NCI-H1930 (cell line): ENCODE measurements at regions not wholly inside any gene's neighbourhood (a gene's known extent, or its start where the extent isn't known, plus 50 kb on each side); places are given as distances from the start of the nearest gene placed in this dataset.

Experiments used
- DNase-seq, 2 experiments: peaks; one replicate each; lab custom pipeline; 2025; lab: John Stamatoyannopoulos, UW

DNA sequence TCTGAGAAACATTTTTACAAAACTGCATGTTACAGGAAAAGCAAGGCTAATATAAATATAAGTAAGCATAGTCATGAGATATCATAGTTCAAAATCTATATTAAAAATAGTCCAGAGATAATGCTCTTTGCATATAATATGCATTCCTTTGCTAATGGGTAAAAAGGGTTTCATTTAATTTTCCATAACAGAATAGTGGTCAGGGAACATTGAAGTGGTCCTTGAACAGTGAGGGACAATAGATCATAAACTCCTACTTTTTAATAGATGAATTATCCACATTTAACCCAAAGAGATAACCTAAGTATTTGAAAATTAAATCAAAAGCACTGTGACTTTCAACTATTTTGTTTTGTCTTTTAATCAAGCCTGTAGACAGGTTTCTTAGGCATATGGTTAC is 243.1 kb upstream of the ADGRB3 start:
- no peak for DNase-seq

DNA sequence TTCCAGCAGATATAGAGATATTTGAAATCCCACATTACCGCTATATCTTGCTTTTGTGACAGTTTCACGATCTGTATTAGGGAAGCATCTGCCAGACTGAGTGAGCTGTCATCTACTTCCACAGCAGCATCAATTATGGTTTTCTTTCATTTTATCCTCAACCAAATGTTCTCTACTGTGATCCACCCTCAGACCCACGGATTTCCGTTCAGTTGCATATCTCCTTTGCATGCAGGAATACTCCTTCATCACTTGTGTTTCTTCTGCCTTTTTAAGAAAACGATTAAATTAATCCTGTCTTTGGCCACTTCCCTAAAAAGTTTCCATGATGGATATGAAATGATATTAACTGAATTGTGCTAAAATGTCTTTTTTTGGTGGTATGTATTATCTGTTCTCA is 262.1 kb upstream of the ADGRB3 start:
- DNase-seq: no peak

DNA sequence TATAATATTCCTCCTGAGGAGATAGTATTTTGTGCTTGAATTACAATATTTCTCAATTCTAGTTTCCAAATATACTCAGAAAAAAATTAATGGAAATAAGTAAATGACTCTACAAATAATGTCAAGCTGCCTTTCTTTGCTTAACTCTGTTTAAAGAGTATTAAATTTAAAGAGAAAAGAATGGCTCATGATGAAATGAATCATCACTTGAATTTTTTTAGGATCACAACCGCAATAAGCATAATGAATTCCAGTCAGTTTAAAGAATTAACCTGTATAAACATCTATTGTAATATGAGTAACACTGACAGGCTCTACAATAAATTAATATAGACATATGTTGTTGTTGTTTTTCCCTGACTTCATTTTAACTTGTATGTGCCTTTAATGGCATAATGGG is 266.2 kb upstream of the ADGRB3 start:
- DNase-seq: no peak

DNA sequence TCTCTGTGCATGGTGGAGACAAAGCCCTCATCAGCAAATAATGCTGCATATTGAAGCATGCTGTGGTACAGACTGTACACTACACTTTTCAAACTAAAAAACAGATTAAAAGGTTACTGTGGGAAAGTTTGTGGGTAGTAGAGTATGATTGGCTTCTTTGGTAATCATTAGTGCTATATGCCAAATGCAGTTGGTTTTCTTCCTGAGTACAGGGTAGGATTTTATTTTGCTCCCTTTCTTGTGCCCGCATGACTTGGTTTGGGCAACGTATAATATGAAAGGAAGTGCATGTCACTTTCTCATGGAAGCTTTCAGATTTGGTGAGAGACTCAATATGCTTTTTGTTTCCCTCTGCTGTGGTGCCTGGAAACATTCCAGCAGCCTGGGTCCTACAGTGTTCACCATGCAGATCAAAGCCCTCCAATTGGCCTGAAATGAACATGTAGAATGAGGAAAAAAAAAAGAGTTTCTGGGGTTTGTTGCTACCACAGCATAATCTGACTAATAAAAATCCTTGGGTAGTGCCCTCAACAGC is 270.7 kb upstream of the ADGRB3 start:
- DNase-seq: no peak

DNA sequence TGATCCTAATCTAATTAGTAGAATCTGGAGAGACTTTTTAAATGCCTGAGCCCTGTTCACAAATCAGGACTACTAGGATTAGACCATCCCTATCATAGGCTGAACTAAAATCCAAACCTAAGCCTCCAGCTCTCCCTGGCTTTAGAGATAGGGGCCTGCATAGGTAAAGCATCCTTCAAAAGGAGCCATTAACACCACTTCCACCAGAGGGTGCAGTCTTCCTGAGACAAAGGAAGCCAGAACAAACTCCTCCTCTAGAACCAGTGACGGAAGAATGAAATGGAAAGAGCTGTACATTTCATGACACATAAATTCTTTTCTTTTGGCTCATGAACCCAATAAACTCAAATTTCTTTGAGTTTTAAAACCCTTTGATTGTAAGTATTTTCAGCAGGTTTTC is 291.2 kb upstream of the ADGRB3 start:
- DNase-seq: peak; percentile 16 to 48

- DNase-seq: no peak
These were observed 292.8 kb upstream of the ADGRB3 start for GRCh38 chr6:68342286-68342685.

DNA sequence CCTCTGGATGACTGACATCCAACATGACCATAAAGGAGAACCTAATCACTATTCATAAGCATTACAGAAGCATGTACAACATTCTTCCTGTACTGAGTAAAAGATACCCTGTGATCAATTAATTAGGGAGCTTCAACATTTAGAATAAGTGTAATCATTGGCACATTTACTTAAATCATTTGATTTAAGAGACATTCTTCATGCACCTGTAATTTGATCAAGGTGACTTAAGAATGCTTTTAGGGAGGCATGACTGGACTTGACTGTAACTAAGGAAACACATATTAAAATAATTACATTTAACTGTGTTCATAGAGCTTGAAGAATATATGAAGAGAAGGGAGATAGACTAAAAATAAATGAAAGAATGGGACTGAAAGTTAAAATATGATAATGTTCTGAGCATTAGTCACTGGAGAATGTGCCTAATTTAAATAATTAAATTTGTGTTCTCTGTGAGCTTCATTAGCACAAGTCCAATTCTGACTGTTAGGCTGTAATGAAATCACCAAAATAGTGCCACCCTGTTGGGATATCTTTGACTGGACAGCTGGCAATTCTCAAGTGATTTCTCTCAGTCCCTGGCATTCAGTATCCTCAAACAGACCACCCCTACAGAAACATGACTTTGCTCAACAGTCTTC is 295.5 kb upstream of the ADGRB3 start:
- no peak for DNase-seq

DNA sequence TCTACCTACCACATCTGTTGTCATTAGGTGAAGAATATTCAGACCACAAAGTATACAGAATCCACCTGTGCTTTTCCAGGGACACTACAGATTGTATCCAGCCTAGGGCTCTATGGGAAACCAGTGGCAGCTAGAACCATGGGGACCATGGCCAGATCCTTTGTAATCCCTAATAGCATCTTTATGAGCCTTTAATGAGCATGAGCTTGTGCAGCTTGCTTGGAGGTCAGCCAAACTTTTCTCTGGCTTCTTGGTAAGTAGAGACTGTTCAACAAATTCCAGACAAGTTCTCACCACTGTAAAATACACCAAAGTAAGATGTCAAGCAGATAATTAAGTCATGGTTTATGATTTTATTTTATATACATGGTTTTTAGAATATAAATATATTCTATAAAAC is 301.6 kb upstream of the ADGRB3 start:
- no peak for DNase-seq

DNA sequence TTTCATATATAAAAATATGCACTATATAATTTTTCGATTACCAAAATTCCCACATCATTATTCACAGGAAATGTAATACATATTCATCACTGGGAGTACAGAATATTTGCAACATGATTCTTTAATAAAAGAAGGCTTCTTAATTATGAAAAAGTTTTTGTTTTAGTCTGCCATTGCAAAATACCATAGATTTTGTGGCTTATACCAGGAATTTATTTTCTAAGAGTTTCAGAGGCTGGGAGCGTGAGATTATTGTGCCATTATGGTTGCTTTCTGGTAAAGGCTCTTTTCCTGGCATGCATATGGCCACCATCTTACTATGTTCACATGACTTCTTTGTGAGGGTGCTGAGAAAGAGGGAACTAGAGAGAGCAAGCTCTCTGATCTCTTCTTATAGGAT is 306.9 kb upstream of the ADGRB3 start:
- DNase-seq: no peak

- DNase-seq: no peak
These were observed 308.3 kb upstream of the ADGRB3 start for GRCh38 chr6:68326762-68327161.

GRCh38 chr6:68317366-68317765 is 317.7 kb upstream of the ADGRB3 start:
- DNase-seq: no peak

- no peak for DNase-seq
These were observed 321.2 kb upstream of the ADGRB3 start for GRCh38 chr6:68313911-68314310.

GRCh38 chr6:68307301-68307700 is 327.8 kb upstream of the ADGRB3 start:
- no peak for DNase-seq

DNA sequence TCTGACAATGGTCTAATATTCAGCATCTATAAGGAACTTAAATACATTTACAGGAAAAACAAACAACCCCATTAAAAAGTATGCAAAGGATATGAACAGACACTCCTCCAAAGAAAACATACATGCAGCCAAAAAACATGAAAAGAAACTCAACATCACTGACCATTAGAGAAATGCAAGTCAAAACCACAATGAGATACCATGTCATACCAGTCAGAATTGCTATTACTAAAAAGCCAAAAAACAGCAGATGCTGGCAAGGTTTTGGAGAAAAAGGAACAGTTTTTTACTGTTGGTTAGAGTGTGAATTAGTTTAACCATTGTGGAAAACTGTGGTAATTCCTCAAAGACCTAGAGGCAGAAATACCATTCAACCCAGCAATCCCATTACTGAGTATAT is 339.0 kb upstream of the ADGRB3 start:
- no peak for DNase-seq

GRCh38 chr6:68282646-68283045 is 352.4 kb upstream of the ADGRB3 start:
- DNase-seq: no peak

DNA sequence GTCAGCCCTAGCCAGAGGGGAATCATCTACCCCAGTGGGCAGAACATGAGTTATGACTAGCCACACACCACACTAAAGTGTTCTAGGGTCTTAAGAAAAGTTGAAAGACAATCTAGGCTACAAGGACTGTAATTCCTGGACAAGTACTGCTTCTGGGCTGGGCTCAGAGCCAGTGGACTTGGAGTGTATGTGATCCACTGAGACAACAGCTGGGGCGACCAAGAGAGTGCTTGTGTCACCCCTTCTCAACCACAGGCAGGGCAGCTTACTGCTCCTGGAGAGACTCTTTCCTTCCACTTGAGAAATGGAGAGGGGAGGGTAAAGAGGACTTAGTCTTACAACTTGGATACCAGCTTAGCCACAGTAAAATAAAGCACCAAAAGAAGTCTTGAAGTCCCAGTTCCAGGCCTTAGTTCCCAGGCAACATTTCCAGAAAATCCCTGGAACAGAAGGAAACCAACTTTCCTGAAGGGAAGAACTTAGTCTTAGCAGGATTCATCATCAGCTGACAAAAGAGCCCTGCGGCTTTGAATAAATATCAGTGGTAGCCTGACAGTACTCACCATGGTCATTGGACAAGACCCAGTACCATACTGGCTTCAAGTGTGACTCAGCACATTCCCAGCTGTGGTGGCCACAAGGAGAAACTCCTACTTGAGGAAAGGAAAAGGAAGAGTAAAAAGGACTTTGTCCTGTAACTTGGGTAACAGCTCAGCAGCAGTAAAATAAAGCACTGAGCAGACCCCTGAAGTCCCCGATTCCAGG is 355.1 kb upstream of the ADGRB3 start:
- DNase-seq: no peak

DNA sequence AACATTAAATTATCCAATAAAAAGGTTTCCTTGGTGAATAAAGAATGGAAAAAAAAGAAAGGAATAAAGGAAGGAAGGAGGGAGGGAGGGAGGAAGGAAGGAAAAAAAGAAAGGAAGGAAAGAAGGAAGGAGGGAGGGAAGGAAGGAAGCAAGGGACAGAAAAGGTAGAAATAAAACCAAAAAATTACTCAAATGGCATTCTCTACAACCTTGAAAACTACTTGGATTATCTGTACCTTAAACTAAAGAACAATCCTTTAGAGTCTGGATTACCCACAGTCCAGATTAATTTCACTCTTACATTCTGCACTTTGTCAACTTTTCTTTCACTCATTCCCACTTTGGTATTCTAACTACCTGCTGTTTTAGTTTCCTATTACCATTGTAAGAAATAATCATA is 361.8 kb upstream of the ADGRB3 start:
- DNase-seq: no peak

GRCh38 chr6:68256391-68256790 is 378.7 kb upstream of the ADGRB3 start:
- no peak for DNase-seq

- DNase-seq: no peak
These were observed 382.4 kb upstream of the ADGRB3 start for GRCh38 chr6:68252632-68253031.

- no peak for DNase-seq
These were observed 387.3 kb upstream of the ADGRB3 start for GRCh38 chr6:68247782-68248181.

GRCh38 chr6:68240726-68241125 is 394.4 kb upstream of the ADGRB3 start:
- DNase-seq: no peak

- no peak for DNase-seq
These were observed 396.0 kb upstream of the ADGRB3 start for GRCh38 chr6:68239034-68239433.

GRCh38 chr6:68238097-68238601 is 396.9 kb upstream of the ADGRB3 start:
- no peak for DNase-seq
